ENCODE measurements at regions not wholly inside any gene's neighbourhood (a gene's known extent, or its start where the extent isn't known, plus 50 kb on each side); places are given as distances from the start of the nearest gene placed in this dataset.

- no peak for TF ChIP-seq CTCF (conservative IDR thresholded peaks at IDR 0.05; ENCODE audit: low read depth, low read length)
- no peak for TF ChIP-seq EZH2 (IDR thresholded peaks at IDR 0.05; ENCODE audit: borderline replicate concordance, low read depth, low read length, poor library complexity, severe bottlenecking)
Measured at GRCh38 chr7:136292365-136292764, 315.2 kb upstream of the MTPN start.

Measured in A673 (cell line).